Ishikawa (cell line): ENCODE measurements at regions not wholly inside any gene's neighbourhood (a gene's known extent, or its start where the extent isn't known, plus 50 kb on each side); places are given as distances from the start of the nearest gene placed in this dataset.

ENCODE experiments used
- CREB1 ChIP-seq: IDR thresholded peaks from 2 replicates; pipeline ENCODE4 v1.6.1; 2012; ENCODE audit warnings: low read depth
- RAD21 ChIP-seq: IDR thresholded peaks from 2 replicates; pipeline ENCODE4 v1.6.1; 2012; ENCODE audit warnings: low read depth
- TF ChIP-seq, protein P1 (sequence below): IDR thresholded peaks from 2 replicates; pipeline ENCODE4 v1.6.1; 2012

- TF ChIP-seq, protein P1, sequence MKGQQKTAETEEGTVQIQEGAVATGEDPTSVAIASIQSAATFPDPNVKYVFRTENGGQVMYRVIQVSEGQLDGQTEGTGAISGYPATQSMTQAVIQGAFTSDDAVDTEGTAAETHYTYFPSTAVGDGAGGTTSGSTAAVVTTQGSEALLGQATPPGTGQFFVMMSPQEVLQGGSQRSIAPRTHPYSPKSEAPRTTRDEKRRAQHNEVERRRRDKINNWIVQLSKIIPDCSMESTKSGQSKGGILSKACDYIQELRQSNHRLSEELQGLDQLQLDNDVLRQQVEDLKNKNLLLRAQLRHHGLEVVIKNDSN, result no peak
- TF ChIP-seq RAD21 (no peak), CREB1 (no peak)
Observed at GRCh38 chr15:93816815-93817214, 414.5 kb upstream of the MCTP2 start.
